Ectodermal cell (in vitro differentiated cells): ENCODE measurements at regions not wholly inside any gene's neighbourhood (a gene's known extent, or its start where the extent isn't known, plus 50 kb on each side); places are given as distances from the start of the nearest gene placed in this dataset.

Experiments used
- H3K27ac ChIP-seq: 2 replicates; pipeline ENCODE4 v1.7.0; 2013; ENCODE audit warnings: mild to moderate bottlenecking, low read depth, low read length; ENCODE audit not compliant: insufficient read depth, poor library complexity, severe bottlenecking
- H3K27me3 ChIP-seq: 2 replicates; pipeline ENCODE4 v1.7.0; 2013; ENCODE audit warnings: mild to moderate bottlenecking, low read length; ENCODE audit not compliant: insufficient read depth, control insufficient read depth, poor library complexity, severe bottlenecking
- H3K36me3 ChIP-seq: one replicate; pipeline ENCODE4 v1.7.0; 2013; ENCODE audit warnings: low read length; ENCODE audit not compliant: control insufficient read depth, insufficient read depth
- H3K4me1 ChIP-seq: one replicate; pipeline ENCODE4 v1.7.0; 2013; ENCODE audit warnings: low read length; ENCODE audit not compliant: control insufficient read depth, insufficient read depth
- H3K4me3 ChIP-seq: 2 replicates; pipeline ENCODE4 v1.7.0; 2013; ENCODE audit warnings: low read depth, low read length, control low read depth; ENCODE audit not compliant: insufficient read depth
- H3K9me3 ChIP-seq: 2 replicates; pipeline ENCODE4 v1.7.0; 2013; ENCODE audit warnings: mild to moderate bottlenecking, low read length, moderate library complexity; ENCODE audit not compliant: control insufficient read depth
- WGBS, 2 experiments: methylation state at CpG; one replicate each; pipeline ENCODE4 v1.1.7; 2013; ENCODE audit warnings: missing lambda C conversion rate in 2 of 2; 5-methylcytosine and 5-hydroxymethylcytosine counted together

DNA sequence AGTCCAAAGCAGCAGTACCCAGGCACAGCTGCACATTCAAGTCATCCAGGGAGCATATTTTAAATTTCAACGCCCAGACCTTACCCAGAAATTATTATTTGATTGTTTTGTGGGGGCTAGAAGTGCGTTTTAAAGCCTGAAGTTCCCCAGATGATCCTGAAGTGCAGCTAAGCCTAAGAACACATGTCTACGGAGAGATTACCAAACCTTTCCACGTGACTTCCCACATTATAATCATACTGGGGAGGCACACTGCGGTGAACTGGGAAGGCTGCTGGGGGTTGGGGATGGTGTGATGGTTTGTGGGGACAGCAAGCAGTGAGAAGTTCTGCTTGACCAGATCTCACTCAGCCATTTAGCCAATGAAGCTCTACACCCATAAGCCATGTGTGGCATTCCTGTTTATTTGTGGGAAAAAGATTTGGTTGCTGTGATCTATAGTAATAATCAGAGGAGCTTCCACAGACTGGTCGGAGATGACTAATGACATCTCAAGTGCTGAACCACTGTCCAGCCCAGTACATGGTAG lies 93.4 kb upstream of the CDH6 start:
- H3K36me3 ChIP-seq: no peaks in the 10 kb centered on the region
- H3K27ac ChIP-seq: no peak overlapping the region
- H3K4me1 ChIP-seq: peaks cover 4% of the 10 kb centered on the region
- no peak overlapping the region for H3K4me3 ChIP-seq
- no peaks in the 10 kb centered on the region for H3K9me3 ChIP-seq
- H3K27me3 ChIP-seq: peaks cover 12% of the 10 kb centered on the region
- 94 to 98% methylated on average over 5 to 6 of the region's 6 CpGs for WGBS, 2 experiments

DNA sequence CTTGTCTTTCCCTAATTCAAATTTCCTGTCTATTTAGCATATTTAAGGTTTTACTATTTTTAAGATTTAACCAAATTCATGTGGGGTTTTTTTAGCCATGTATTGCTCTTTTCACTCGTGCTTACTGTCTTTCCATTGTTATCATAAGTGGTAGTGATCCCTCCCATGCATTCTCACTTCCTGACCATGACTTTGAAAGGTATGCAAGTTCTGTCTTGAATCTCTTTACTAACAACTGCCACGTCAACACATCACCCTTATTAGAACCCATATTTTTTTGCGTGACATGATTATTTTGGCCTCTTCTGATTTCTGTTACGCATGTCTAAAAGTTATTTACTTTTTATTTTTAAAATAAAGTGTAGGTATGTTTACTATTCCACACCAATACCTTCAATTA lies 94.7 kb upstream of the CDH6 start:
- H3K4me3 ChIP-seq: no peak overlapping the region

GRCh38 chr5:31097851-31098250 lies 95.6 kb upstream of the CDH6 start:
- Histone ChIP-seq H3K27me3 (no peaks in the 10 kb centered on the region), H3K4me1 (no peaks in the 10 kb centered on the region), H3K9me3 (no peaks in the 10 kb centered on the region), H3K4me3 (no peak overlapping the region), H3K27ac (no peak overlapping the region), H3K36me3 (no peaks in the 10 kb centered on the region)

More for the DNA sequence above, 94.7 kb upstream of the CDH6 start:
- H3K4me1 ChIP-seq: no peaks in the 10 kb centered on the region
- H3K36me3 ChIP-seq: no peaks in the 10 kb centered on the region
- WGBS, 2 experiments: 58 to 83% methylated on average over 2 to 3 of the region's 4 CpGs
- H3K27ac ChIP-seq: no peak overlapping the region
- no peaks in the 10 kb centered on the region for H3K9me3 ChIP-seq
- H3K27me3 ChIP-seq: no peaks in the 10 kb centered on the region

- Histone ChIP-seq H3K27me3 (no peaks in the 10 kb centered on the region), H3K9me3 (no peaks in the 10 kb centered on the region), H3K36me3 (no peaks in the 10 kb centered on the region), H3K4me1 (no peaks in the 10 kb centered on the region), H3K27ac (no peak overlapping the region), H3K4me3 (no peak overlapping the region)
- WGBS, 2 experiments: 92 to 94% methylated on average over 5 of the region's 5 CpGs
Observed at GRCh38 chr5:31096238-31096865, 97.1 kb upstream of the CDH6 start.

- H3K36me3 ChIP-seq: no peaks in the 10 kb centered on the region
- H3K4me1 ChIP-seq: no peaks in the 10 kb centered on the region
- no peaks in the 10 kb centered on the region for H3K27me3 ChIP-seq
- no peaks in the 10 kb centered on the region for H3K9me3 ChIP-seq
- H3K4me3 ChIP-seq: no peak overlapping the region
- H3K27ac ChIP-seq: no peak overlapping the region
- no CpG with 5 or more reads among the region's 1 CpG for WGBS, 2 experiments
Observed at GRCh38 chr5:31095796-31096195, 97.7 kb upstream of the CDH6 start.

DNA sequence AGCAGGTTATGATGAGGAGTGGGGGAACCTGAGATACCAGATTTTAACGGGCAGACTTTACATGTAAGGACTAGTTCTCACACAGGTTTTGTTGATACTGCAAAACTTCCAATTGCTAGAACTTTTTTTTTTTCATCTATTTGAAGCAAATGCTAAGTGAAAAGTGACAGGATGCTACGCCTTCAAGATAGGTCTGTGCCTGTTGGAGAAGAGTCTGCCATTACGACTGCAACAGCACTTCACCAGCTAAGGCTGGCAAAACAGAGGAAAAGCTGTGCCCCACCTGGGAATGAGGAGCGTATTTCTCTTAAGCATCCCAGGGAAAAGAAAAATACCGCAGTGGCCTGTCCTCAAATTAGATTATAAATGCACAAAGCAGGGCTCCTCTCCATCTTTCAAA lies 102.0 kb upstream of the CDH6 start:
- WGBS, 2 experiments: 96% methylated on average over 5 of the region's 5 CpGs
- Histone ChIP-seq H3K27ac (no peak overlapping the region), H3K4me3 (no peak overlapping the region), H3K4me1 (peaks cover 6% of the 10 kb centered on the region), H3K9me3 (no peaks in the 10 kb centered on the region), H3K27me3 (no peaks in the 10 kb centered on the region), H3K36me3 (no peaks in the 10 kb centered on the region)

DNA sequence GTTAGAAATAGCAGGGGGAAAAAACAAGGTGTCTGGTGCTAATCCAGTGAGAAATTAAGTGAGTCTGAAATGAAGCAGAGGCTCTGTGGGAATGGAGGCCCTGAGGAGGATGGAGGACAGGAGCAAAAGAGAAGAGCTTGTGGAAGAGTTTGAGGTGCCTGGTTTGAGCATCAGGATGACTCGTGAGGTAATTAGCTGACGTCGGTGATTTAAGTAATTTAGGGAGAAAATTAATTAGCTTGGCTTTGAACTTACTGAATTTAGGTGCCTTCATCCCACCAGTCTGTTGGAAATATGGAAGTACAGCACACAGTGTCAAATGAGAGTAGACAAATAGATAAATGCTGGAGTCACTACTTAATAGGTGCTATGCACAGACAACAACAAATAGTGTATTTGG lies 103.0 kb upstream of the CDH6 start:
- Histone ChIP-seq H3K27me3 (no peaks in the 10 kb centered on the region), H3K36me3 (no peaks in the 10 kb centered on the region), H3K4me1 (peaks cover 6% of the 10 kb centered on the region), H3K9me3 (no peaks in the 10 kb centered on the region), H3K4me3 (no peak overlapping the region), H3K27ac (no peak overlapping the region)
- 97% methylated on average over 3 of the region's 3 CpGs for WGBS, 2 experiments

- Histone ChIP-seq H3K27ac (no peak overlapping the region), H3K36me3 (no peaks in the 10 kb centered on the region), H3K27me3 (no peaks in the 10 kb centered on the region), H3K4me3 (no peak overlapping the region), H3K9me3 (no peaks in the 10 kb centered on the region), H3K4me1 (peaks cover 6% of the 10 kb centered on the region)
- WGBS, 2 experiments: 79 to 81% methylated on average over 5 of the region's 5 CpGs
Observed at GRCh38 chr5:31086839-31087415, 106.6 kb upstream of the CDH6 start.

GRCh38 chr5:31084871-31085270 lies 108.6 kb upstream of the CDH6 start:
- no peaks in the 10 kb centered on the region for H3K36me3 ChIP-seq
- H3K27ac ChIP-seq: no peak overlapping the region
- H3K4me3 ChIP-seq: no peak overlapping the region
- no peaks in the 10 kb centered on the region for H3K27me3 ChIP-seq
- WGBS, 2 experiments: 96% methylated on average over 4 to 5 of the region's 5 CpGs
- no peaks in the 10 kb centered on the region for H3K9me3 ChIP-seq
- H3K4me1 ChIP-seq: peaks cover 6% of the 10 kb centered on the region

DNA sequence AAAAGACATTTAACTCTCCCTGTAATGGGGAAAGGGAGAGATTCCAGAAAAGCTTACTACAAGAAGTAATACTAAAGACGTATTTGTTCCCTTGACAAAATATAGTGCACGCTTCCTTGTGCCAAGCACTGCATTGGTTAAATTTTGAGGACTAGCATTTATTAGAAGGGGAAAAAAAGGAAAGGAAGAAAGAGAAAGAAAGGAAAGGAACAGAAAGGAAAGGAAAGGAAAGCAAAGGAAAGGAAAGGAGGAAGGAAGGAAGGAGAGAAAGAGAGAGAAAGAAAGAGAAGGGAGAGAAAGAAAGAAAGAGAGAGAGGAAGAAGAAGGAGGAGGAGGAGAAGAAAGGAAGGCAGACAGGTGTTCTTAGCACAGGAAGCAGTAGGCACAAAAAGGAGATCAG lies 110.1 kb upstream of the CDH6 start:
- Histone ChIP-seq H3K4me3 (no peak overlapping the region), H3K9me3 (no peaks in the 10 kb centered on the region), H3K4me1 (peaks cover 12% of the 10 kb centered on the region), H3K36me3 (no peaks in the 10 kb centered on the region), H3K27me3 (no peaks in the 10 kb centered on the region), H3K27ac (no peak overlapping the region)
- 97 to 98% methylated on average over 2 of the region's 2 CpGs for WGBS, 2 experiments
